CD4-positive, alpha-beta T cell (primary cell): ENCODE measurements at regions not wholly inside any gene's neighbourhood (a gene's known extent, or its start where the extent isn't known, plus 50 kb on each side); places are given as distances from the start of the nearest gene placed in this dataset.

Source experiments
- ATAC-seq: fragments of 200-7000 bp; cut with Tn5 transposase; one replicate; pipeline ENCODE4 v1.10.0; 2022; ENCODE audit warnings: mild to moderate bottlenecking; ENCODE audit not compliant: poor library complexity
- CTCF ChIA-PET: fragments of 350-600 bp; sonication (Branson Sonifier 250); formaldehyde crosslinking; loops from one replicate; lab custom pipeline; 2021; ENCODE audit warnings: antibody characterized with exemption, inconsistent platforms; lab: Charles Lee
- POLR2A ChIA-PET: fragments of 350-600 bp; sonication (Branson Sonifier 250); formaldehyde crosslinking; loops from one replicate; lab custom pipeline; 2021; ENCODE audit warnings: antibody characterized with exemption, inconsistent platforms; lab: Charles Lee
- DNase-seq, 14 experiments: peaks; one replicate each; pipeline ENCODE4 v3.0.0-alpha.2; 2013 to 2020; ENCODE audit warnings: mixed read lengths in 2 of 14
- H3K27ac ChIP-seq, 2 donors: one replicate each; pipeline versions ENCODE4 v1.5.1 to v1.7.0; 2013; ENCODE audit warnings: low read length in 2 of 2, low read depth in 1 of 2, mild to moderate bottlenecking in 1 of 2
- H3K27me3 ChIP-seq, 2 experiments: 1 replicate in 1 of 2; 2 replicates in 1 of 2; pipeline versions ENCODE4 v1.6.1 to v1.7.0; 2013; ENCODE audit warnings: low read length in 2 of 2, control low read depth in 1 of 2, mild to moderate bottlenecking in 1 of 2, moderate library complexity in 1 of 2; ENCODE audit not compliant: insufficient read depth in 2 of 2, control insufficient read depth in 1 of 2
- H3K36me3 ChIP-seq: one replicate; pipeline ENCODE4 v1.6.1; 2013; ENCODE audit warnings: low read length, control low read depth; ENCODE audit not compliant: insufficient read depth
- H3K4me1 ChIP-seq: one replicate; pipeline ENCODE4 v1.6.1; 2013; ENCODE audit warnings: low read length, control low read depth; ENCODE audit not compliant: insufficient read depth
- H3K4me3 ChIP-seq: one replicate; pipeline ENCODE4 v1.5.1; 2013; ENCODE audit warnings: mild to moderate bottlenecking, low read length, moderate library complexity
- H3K9me3 ChIP-seq, 2 experiments: 1 replicate in 1 of 2; 2 replicates in 1 of 2; pipeline versions ENCODE4 v1.6.1 to v1.7.0; 2013; ENCODE audit warnings: low read length in 2 of 2, mild to moderate bottlenecking in 2 of 2, control low read depth in 1 of 2, moderate library complexity in 1 of 2; ENCODE audit not compliant: control insufficient read depth in 1 of 2, insufficient read depth in 1 of 2
- H3K27ac Mint-ChIP-seq: one replicate; pipeline ENCODE4 v1.8.0; 2020; ENCODE audit warnings: mixed read lengths
- H3K27me3 Mint-ChIP-seq: one replicate; pipeline ENCODE4 v1.8.0; 2021; ENCODE audit warnings: mixed read lengths
- H3K36me3 Mint-ChIP-seq: one replicate; pipeline ENCODE4 v1.8.0; 2021; ENCODE audit warnings: low read depth, mixed read lengths
- H3K4me1 Mint-ChIP-seq: one replicate; pipeline ENCODE4 v1.8.0; 2021; ENCODE audit warnings: low read depth, mixed read lengths
- H3K4me3 Mint-ChIP-seq: one replicate; pipeline ENCODE4 v1.8.0; 2020; ENCODE audit warnings: mild to moderate bottlenecking, mixed read lengths
- H3K9me3 Mint-ChIP-seq: one replicate; pipeline ENCODE4 v1.8.0; 2020; ENCODE audit warnings: mixed read lengths
- CTCF ChIP-seq: fragments of 200-600 bp; IDR thresholded peaks from one replicate; pipeline ENCODE4 v1.8.0; 2022; ENCODE audit warnings: antibody characterized with exemption, mild to moderate bottlenecking
- intact Hi-C, 2 experiments: fragments of 100-400 bp; cut with DNase I in 1 of 2; cut with micrococcal nuclease in 1 of 2; formaldehyde crosslinking; loops; one replicate each; pipeline versions ENCODE4 v1.15.1 to v1.9.0; 2023 to 2025; cut with DNase I, micrococcal nuclease

GRCh38 chr6:43869792-43870659, 100.0 kb downstream of the VEGFA start:
- H3K27me3 ChIP-seq, result no peaks in the 10 kb centered on the region
- no peak overlapping the region for H3K4me3 Mint-ChIP-seq
- H3K36me3 ChIP-seq, result no peaks in the 10 kb centered on the region
- H3K27ac Mint-ChIP-seq, result no peak overlapping the region
- POLR2A ChIA-PET, result no interaction called here
- no peak overlapping the region for H3K27ac ChIP-seq
- H3K4me1 Mint-ChIP-seq, result no peaks in the 10 kb centered on the region
- H3K9me3 Mint-ChIP-seq, result no peaks in the 10 kb centered on the region
- no peak for DNase-seq
- intact Hi-C loops, result no loop called here
- H3K36me3 Mint-ChIP-seq, result no peaks in the 10 kb centered on the region
- H3K27me3 Mint-ChIP-seq, result peaks cover 4% of the 10 kb centered on the region
- CTCF ChIA-PET, result no interaction called here
- H3K4me3 ChIP-seq, result no peak overlapping the region
- H3K4me1 ChIP-seq, result no peaks in the 10 kb centered on the region
- TF ChIP-seq CTCF, result no peak
- no peak for ATAC-seq
- no peaks in the 10 kb centered on the region for H3K9me3 ChIP-seq

- TF ChIP-seq CTCF, result no peak
- Histone ChIP-seq H3K36me3 (no peaks in the 10 kb centered on the region), H3K27me3 (no peaks in the 10 kb centered on the region), H3K4me3 (no peak overlapping the region), H3K4me1 (no peaks in the 10 kb centered on the region), H3K9me3 (no peaks in the 10 kb centered on the region), H3K27ac (no peak overlapping the region)
- Mint-ChIP-seq H3K36me3 (no peaks in the 10 kb centered on the region), H3K27me3 (peaks cover 4% of the 10 kb centered on the region), H3K4me1 (no peaks in the 10 kb centered on the region), H3K9me3 (no peaks in the 10 kb centered on the region), H3K27ac (no peak overlapping the region), H3K4me3 (no peak overlapping the region)
- CTCF ChIA-PET, result no interaction called here
- POLR2A ChIA-PET, result no interaction called here
- DNase-seq (no peak), ATAC-seq (no peak)
- intact Hi-C loops, result no loop called here
Observed at GRCh38 chr6:43869079-43869710, 99.2 kb downstream of the VEGFA start.

- no peaks in the 10 kb centered on the region for H3K4me1 ChIP-seq
- H3K36me3 Mint-ChIP-seq, result no peaks in the 10 kb centered on the region
- ChIA-PET POLR2A (no interaction called here), CTCF (no interaction called here)
- H3K4me3 ChIP-seq, result no peak overlapping the region
- H3K27ac Mint-ChIP-seq, result no peak overlapping the region
- no peak for ATAC-seq
- no peak for TF ChIP-seq CTCF
- H3K27me3 ChIP-seq, result peaks cover 0 to 3% of the 10 kb centered on the region in 2 experiments
- H3K36me3 ChIP-seq, result no peaks in the 10 kb centered on the region
- H3K4me3 Mint-ChIP-seq, result no peak overlapping the region
- no peaks in the 10 kb centered on the region for H3K9me3 Mint-ChIP-seq
- peaks cover 9% of the 10 kb centered on the region for H3K27me3 Mint-ChIP-seq
- intact Hi-C loops, result no loop called here
- no peak overlapping the region for H3K27ac ChIP-seq
- no peaks in the 10 kb centered on the region for H3K4me1 Mint-ChIP-seq
- DNase-seq, result no peak
- no peaks in the 10 kb centered on the region for H3K9me3 ChIP-seq
Observed at GRCh38 chr6:43868467-43868866, 98.5 kb downstream of the VEGFA start.
